Bronchial epithelial cell (primary cell): ENCODE measurements at regions not wholly inside any gene's neighbourhood (a gene's known extent, or its start where the extent isn't known, plus 50 kb on each side); places are given as distances from the start of the nearest gene placed in this dataset.

Experiments
- DNase-seq: peaks from one replicate; pipeline ENCODE4 v3.0.0-alpha.2; 2010; ENCODE audit warnings: low read depth
- FAIRE-seq: peaks from 2 replicates; lab custom pipeline; 2011; peaks lifted over from hg19 to GRCh38; lab: Jason Lieb, UNC
- H3K27me3 ChIP-seq: 2 replicates; pipeline ENCODE4 v1.5.1; 2011; ENCODE audit warnings: low read length; ENCODE audit not compliant: control insufficient read depth, insufficient read depth
- H3K36me3 ChIP-seq: 2 replicates; pipeline ENCODE4 v1.5.1; 2011; ENCODE audit warnings: low read length; ENCODE audit not compliant: control insufficient read depth, insufficient read depth
- H3K4me3 ChIP-seq: 2 replicates; pipeline ENCODE4 v1.5.1; 2011; ENCODE audit warnings: mild to moderate bottlenecking, low read depth, low read length, control low read depth
- TF ChIP-seq, protein P1 (sequence below): IDR thresholded peaks from 2 replicates; pipeline ENCODE4 v1.5.1; 2011; ENCODE audit warnings: mild to moderate bottlenecking, moderate library complexity, low read length, control low read depth, inconsistent platforms; ENCODE audit not compliant: insufficient read depth, severe bottlenecking

DNA sequence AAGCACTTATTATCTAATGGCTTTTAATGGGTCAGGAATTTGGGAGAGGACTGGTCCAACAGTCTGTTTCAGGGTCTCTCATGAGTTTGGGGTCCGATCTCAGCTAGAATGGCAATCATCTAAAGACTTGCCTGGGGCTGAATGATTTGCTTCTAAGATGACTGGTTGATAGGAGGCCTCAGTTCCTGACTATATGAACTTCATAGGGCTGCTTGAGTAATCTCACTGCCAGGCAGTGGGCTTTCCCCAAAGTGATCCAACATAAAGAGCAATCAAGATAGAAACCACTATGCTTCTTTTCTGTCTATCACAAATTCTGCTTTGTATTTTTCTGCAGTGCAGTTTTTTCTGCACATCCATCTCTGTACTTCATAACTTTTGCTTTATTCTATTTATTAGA is 793.5 kb upstream of the CHAC2 start:
- no peaks in the 10 kb centered on the region for H3K36me3 ChIP-seq
- DNase-seq (no peak), FAIRE-seq (no peak)
- TF ChIP-seq, protein P1, sequence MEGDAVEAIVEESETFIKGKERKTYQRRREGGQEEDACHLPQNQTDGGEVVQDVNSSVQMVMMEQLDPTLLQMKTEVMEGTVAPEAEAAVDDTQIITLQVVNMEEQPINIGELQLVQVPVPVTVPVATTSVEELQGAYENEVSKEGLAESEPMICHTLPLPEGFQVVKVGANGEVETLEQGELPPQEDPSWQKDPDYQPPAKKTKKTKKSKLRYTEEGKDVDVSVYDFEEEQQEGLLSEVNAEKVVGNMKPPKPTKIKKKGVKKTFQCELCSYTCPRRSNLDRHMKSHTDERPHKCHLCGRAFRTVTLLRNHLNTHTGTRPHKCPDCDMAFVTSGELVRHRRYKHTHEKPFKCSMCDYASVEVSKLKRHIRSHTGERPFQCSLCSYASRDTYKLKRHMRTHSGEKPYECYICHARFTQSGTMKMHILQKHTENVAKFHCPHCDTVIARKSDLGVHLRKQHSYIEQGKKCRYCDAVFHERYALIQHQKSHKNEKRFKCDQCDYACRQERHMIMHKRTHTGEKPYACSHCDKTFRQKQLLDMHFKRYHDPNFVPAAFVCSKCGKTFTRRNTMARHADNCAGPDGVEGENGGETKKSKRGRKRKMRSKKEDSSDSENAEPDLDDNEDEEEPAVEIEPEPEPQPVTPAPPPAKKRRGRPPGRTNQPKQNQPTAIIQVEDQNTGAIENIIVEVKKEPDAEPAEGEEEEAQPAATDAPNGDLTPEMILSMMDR: no peak
- no peaks in the 10 kb centered on the region for H3K27me3 ChIP-seq
- no peak overlapping the region for H3K4me3 ChIP-seq

DNA sequence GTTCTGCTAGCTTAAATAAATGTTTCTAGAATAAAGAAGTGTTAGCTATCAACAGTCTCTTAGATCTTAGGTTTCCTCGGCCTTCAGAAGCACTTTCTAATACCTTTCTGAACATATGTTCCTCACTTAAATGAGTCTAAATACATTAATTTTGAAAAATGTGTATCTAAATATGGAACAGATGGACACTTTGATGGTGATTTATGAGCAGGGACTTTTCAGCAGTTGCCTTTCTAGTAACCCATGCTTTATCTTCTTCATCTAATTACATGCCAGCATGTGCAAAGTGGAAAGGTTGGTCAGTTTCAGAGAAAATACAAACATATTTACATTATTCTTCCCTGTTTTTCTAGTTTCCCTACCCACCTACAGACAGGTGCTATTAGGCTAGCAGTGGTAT is 797.0 kb upstream of the CHAC2 start:
- Histone ChIP-seq H3K27me3 (no peaks in the 10 kb centered on the region), H3K36me3 (no peaks in the 10 kb centered on the region), H3K4me3 (no peak overlapping the region)
- DNase-seq: no peak
- TF ChIP-seq, protein P1: no peak
- no peak for FAIRE-seq

DNA sequence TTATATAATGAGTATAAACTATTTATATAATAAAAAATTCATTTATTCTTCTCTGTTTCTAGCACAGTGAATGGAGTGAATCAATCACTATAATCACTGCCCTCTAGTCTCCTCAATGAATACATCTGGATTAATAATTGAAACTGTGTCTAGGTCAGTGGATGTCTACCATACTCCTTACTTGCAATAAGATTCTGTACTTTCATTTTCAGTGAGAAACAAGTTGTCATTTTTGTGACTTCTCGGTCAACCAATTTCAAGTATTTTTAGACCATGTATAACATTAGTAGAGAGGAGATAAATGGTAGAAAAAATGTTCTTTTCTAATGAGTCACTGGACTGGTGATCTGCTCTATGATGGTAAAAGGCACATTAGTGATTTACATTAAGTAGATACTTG is 799.6 kb upstream of the CHAC2 start:
- H3K36me3 ChIP-seq: no peaks in the 10 kb centered on the region
- no peak overlapping the region for H3K4me3 ChIP-seq
- no peaks in the 10 kb centered on the region for H3K27me3 ChIP-seq
- no peak for FAIRE-seq
- DNase-seq: no peak
- TF ChIP-seq, protein P1: no peak

DNA sequence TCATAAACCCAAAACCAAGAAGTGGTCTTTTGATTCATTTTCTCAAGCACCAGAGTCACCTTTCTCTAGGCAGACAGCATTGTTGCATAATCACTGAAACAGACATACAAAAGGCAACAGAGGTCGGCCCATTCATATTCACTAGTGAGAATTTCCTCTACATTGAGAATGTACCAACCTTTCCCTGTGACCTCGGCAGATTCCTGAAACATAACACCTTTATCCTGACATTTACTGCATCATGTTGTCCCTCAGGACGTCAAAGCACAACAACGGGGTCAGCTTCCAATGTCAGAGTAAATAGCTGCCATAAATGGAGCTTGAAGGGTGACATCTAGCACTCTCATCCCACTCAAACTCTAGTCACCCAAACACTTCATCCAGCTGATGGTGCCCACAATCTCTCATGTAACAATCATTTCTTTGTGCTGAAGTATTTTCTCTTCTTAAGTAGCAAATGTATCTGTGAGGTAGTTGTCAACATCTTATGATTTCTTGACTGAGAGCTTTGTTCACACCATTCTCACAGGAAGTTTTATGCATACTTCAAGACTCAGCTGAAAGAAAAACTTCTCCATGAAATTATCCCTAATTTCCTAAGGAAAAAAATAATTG is 802.6 kb upstream of the CHAC2 start:
- Histone ChIP-seq H3K36me3 (no peaks in the 10 kb centered on the region), H3K27me3 (no peaks in the 10 kb centered on the region), H3K4me3 (no peak overlapping the region)
- TF ChIP-seq, protein P1: no peak
- DNase-seq (no peak), FAIRE-seq (no peak)

DNA sequence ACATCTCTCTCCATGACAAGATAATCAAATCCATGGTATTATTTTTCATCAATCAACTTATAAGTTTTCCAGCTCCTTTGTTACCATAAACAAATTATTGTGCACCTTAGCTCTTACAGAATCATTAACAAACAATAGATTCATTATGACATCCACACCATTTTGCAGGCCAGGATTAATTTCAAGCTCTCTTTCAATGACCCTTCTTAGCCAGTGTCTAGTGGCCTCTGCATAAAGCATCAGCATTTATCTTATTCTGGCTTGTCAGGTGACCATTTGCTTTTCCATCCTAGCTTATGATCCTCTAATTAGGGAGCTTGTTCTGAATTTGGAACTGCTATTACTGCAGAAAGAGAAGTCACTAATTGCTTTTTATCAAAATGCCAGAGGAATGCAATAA is 806.2 kb upstream of the CHAC2 start:
- TF ChIP-seq, protein P1: no peak
- DNase-seq (no peak), FAIRE-seq (no peak)
- H3K27me3 ChIP-seq: no peaks in the 10 kb centered on the region
- no peaks in the 10 kb centered on the region for H3K36me3 ChIP-seq
- no peak overlapping the region for H3K4me3 ChIP-seq

DNA sequence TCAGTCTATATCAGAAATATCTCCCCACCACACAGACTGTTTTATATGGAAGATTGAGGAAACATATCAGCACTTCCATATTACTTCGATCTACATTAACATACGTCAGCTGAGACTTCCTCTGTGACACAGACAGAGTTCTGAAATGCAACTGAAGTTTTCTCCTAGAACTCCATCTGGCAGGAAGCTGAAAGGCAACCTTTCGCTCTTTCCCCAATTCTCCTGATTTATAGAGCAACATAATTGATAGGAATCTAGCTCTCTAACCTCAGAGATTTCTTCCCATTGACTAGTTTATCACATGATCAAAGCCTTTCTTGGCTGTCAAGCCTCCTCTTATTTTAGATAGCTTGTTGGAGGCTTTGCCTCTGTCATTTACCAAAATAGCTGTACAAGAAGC is 806.7 kb upstream of the CHAC2 start:
- Histone ChIP-seq H3K4me3 (no peak overlapping the region), H3K27me3 (no peaks in the 10 kb centered on the region), H3K36me3 (no peaks in the 10 kb centered on the region)
- TF ChIP-seq, protein P1: no peak
- DNase-seq: no peak
- no peak for FAIRE-seq
